22Rv1 (cell line): ENCODE measurements at regions not wholly inside any gene's neighbourhood (a gene's known extent, or its start where the extent isn't known, plus 50 kb on each side); places are given as distances from the start of the nearest gene placed in this dataset.

Experiments used
- CTCF ChIP-seq: fragments of 450-650 bp; IDR thresholded peaks from 2 replicates; pipeline ENCODE4 v1.5.1; 2017; ENCODE audit warnings: mild to moderate bottlenecking
- ZFX ChIP-seq: fragments of 450-650 bp; IDR thresholded peaks from 2 replicates; pipeline ENCODE4 v1.6.1; 2017; ENCODE audit warnings: antibody characterized with exemption, borderline replicate concordance

GRCh38 chr10:90286406-90286805 is 571.4 kb downstream of the HTR7 start:
- TF ChIP-seq CTCF (no peak), ZFX (no peak)
